Panc1 (cell line): ENCODE measurements at regions not wholly inside any gene's neighbourhood (a gene's known extent, or its start where the extent isn't known, plus 50 kb on each side); places are given as distances from the start of the nearest gene placed in this dataset.

ENCODE experiments used
- ATAC-seq: fragments of 200-7000 bp; cut with Tn5 transposase; 2 replicates; pipeline ENCODE4 v1.9.1; 2020; ENCODE audit warnings: mild to moderate bottlenecking, moderate library complexity
- BruUV-seq: library from RNA; stranded (reverse); fragments of 400-500 nt; replicated peaks from 2 replicates; lab custom pipeline; 2021; lab: Mats Ljungman, UMichigan
- CTCF ChIA-PET: fragments of 300-600 bp; sonication (Branson Sonifier 250); formaldehyde crosslinking; loops from one replicate; lab custom pipeline; 2022; ENCODE audit warnings: antibody characterized with exemption; lab: Charles Lee
- POLR2A ChIA-PET: fragments of 300-600 bp; sonication (Branson Sonifier 250); formaldehyde crosslinking; loops from one replicate; lab custom pipeline; 2022; ENCODE audit warnings: antibody characterized with exemption; lab: Charles Lee
- DNase-seq: peaks from one replicate; pipeline ENCODE4 v3.0.0-alpha.2; 2010; ENCODE audit warnings: low read depth, low spot score
- H3K27ac ChIP-seq: 2 replicates; pipeline ENCODE4 v1.5.1; 2011; ENCODE audit warnings: mild to moderate bottlenecking, low read length, inconsistent platforms
- H3K27me3 ChIP-seq: fragments of 200-500 bp; sonication (Bioruptor generic); 2 replicates; pipeline ENCODE4 v1.6.0; 2014; ENCODE audit warnings: low read length, inconsistent platforms; ENCODE audit not compliant: control insufficient read depth, insufficient read depth
- H3K36me3 ChIP-seq: fragments of 200-500 bp; sonication (Bioruptor generic); 2 replicates; pipeline ENCODE4 v1.5.1; 2014; ENCODE audit warnings: inconsistent platforms, mild to moderate bottlenecking, low read length, moderate library complexity; ENCODE audit not compliant: control insufficient read depth, insufficient read depth
- H3K4me1 ChIP-seq: 2 replicates; pipeline ENCODE4 v1.5.1; 2011; ENCODE audit warnings: inconsistent platforms, mild to moderate bottlenecking, low read length, moderate library complexity; ENCODE audit not compliant: control insufficient read depth, insufficient read depth
- H3K4me3 ChIP-seq, 2 experiments: 2 replicates each; pipeline ENCODE4 v1.5.1; 2011 to 2012; ENCODE audit warnings: low read depth in 2 of 2, low read length in 2 of 2, mild to moderate bottlenecking in 2 of 2, inconsistent platforms in 1 of 2, moderate library complexity in 1 of 2
- H3K9me3 ChIP-seq: fragments of 200-500 bp; sonication (Bioruptor generic); 2 replicates; pipeline ENCODE4 v1.5.1; 2014; ENCODE audit warnings: low read depth, mild to moderate bottlenecking, inconsistent platforms, low read length, moderate library complexity; ENCODE audit not compliant: control insufficient read depth, insufficient read depth
- POLR2AphosphoS5 ChIP-seq: IDR thresholded peaks from 2 replicates; pipeline ENCODE4 v1.6.1; 2012; ENCODE audit warnings: mild to moderate bottlenecking, low read depth, low read length, moderate library complexity
- SIN3A ChIP-seq: IDR thresholded peaks from 2 replicates; pipeline ENCODE4 v1.6.1; 2012; ENCODE audit warnings: low read depth, mild to moderate bottlenecking, low read length, moderate library complexity, borderline replicate concordance; ENCODE audit not compliant: insufficient read depth
- TCF7L2 ChIP-seq: IDR thresholded peaks from 2 replicates; pipeline ENCODE4 v1.6.1; 2011; ENCODE audit warnings: mild to moderate bottlenecking, low read depth, low read length, inconsistent platforms
- in situ Hi-C: cut with HindIII; loops from 2 replicates; pipeline ENCODE4 v1.10.0; 2016; ENCODE audit warnings: low sequenced_read_pairs, low pct_unique_long_range_greater_than_20kb
- intact Hi-C: fragments of 100-400 bp; cut with micrococcal nuclease; formaldehyde crosslinking; loops from one replicate; pipeline ENCODE4 v1.10.0; 2022; ENCODE audit not compliant: unreplicated experiment
- TF ChIP-seq, protein P1 (sequence below), 2 experiments: IDR thresholded peaks; 2 replicates each; pipeline ENCODE4 v1.6.1; 2011 to 2012; ENCODE audit warnings: low read depth in 2 of 2, control low read depth in 1 of 2, low read length in 1 of 2, mild to moderate bottlenecking in 1 of 2, moderate library complexity in 1 of 2; ENCODE audit not compliant: insufficient read depth in 1 of 2
- TF ChIP-seq, protein P2 (sequence below): fragments of 450-650 bp; IDR thresholded peaks from 2 replicates; pipeline ENCODE4 v1.5.1; 2017; ENCODE audit warnings: mild to moderate bottlenecking

DNA sequence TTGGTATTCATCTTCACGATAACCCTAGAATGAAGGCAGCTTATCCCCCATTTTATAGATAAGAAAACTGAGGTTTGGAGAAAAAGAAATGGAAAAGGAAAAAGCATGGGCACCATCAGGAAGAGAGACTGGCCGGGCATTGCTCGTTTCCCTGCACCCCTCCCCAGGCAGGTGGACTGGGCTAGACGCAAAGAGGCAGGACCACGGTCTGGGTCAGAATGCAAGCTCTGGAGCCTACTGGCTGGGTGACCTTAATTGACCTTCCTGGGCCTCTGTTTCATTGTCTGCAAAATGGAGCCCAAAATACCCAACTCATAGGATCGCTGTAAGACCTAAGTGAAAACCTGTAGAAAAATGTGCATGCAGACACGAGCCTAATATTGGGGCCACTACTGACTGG, 135.3 kb upstream of the GLI2 start:
- no TSS peak for BruUV-seq
- DNase-seq (no peak), ATAC-seq (no peak)
- Histone ChIP-seq H3K9me3 (no peaks in the 10 kb centered on the region), H3K27me3 (no peaks in the 10 kb centered on the region), H3K36me3 (no peaks in the 10 kb centered on the region), H3K4me3 (no peak overlapping the region), H3K27ac (no peak overlapping the region), H3K4me1 (no peaks in the 10 kb centered on the region)
- ChIA-PET CTCF (no interaction called here), POLR2A (no interaction called here)
- intact Hi-C loops = no loop called here
- TF ChIP-seq, protein P1, sequence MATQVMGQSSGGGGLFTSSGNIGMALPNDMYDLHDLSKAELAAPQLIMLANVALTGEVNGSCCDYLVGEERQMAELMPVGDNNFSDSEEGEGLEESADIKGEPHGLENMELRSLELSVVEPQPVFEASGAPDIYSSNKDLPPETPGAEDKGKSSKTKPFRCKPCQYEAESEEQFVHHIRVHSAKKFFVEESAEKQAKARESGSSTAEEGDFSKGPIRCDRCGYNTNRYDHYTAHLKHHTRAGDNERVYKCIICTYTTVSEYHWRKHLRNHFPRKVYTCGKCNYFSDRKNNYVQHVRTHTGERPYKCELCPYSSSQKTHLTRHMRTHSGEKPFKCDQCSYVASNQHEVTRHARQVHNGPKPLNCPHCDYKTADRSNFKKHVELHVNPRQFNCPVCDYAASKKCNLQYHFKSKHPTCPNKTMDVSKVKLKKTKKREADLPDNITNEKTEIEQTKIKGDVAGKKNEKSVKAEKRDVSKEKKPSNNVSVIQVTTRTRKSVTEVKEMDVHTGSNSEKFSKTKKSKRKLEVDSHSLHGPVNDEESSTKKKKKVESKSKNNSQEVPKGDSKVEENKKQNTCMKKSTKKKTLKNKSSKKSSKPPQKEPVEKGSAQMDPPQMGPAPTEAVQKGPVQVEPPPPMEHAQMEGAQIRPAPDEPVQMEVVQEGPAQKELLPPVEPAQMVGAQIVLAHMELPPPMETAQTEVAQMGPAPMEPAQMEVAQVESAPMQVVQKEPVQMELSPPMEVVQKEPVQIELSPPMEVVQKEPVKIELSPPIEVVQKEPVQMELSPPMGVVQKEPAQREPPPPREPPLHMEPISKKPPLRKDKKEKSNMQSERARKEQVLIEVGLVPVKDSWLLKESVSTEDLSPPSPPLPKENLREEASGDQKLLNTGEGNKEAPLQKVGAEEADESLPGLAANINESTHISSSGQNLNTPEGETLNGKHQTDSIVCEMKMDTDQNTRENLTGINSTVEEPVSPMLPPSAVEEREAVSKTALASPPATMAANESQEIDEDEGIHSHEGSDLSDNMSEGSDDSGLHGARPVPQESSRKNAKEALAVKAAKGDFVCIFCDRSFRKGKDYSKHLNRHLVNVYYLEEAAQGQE (IDR thresholded peaks at IDR 0.05; ENCODE audit: insufficient read depth in 1 of 2, low read depth in 2 of 2, low read length in 1 of 2) = no peak
- no peak for TF ChIP-seq TCF7L2
- TF ChIP-seq POLR2AphosphoS5 = no peak
- TF ChIP-seq SIN3A = no peak
- TF ChIP-seq, protein P2, sequence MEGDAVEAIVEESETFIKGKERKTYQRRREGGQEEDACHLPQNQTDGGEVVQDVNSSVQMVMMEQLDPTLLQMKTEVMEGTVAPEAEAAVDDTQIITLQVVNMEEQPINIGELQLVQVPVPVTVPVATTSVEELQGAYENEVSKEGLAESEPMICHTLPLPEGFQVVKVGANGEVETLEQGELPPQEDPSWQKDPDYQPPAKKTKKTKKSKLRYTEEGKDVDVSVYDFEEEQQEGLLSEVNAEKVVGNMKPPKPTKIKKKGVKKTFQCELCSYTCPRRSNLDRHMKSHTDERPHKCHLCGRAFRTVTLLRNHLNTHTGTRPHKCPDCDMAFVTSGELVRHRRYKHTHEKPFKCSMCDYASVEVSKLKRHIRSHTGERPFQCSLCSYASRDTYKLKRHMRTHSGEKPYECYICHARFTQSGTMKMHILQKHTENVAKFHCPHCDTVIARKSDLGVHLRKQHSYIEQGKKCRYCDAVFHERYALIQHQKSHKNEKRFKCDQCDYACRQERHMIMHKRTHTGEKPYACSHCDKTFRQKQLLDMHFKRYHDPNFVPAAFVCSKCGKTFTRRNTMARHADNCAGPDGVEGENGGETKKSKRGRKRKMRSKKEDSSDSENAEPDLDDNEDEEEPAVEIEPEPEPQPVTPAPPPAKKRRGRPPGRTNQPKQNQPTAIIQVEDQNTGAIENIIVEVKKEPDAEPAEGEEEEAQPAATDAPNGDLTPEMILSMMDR = no peak
- in situ Hi-C loops = no loop called here

DNA sequence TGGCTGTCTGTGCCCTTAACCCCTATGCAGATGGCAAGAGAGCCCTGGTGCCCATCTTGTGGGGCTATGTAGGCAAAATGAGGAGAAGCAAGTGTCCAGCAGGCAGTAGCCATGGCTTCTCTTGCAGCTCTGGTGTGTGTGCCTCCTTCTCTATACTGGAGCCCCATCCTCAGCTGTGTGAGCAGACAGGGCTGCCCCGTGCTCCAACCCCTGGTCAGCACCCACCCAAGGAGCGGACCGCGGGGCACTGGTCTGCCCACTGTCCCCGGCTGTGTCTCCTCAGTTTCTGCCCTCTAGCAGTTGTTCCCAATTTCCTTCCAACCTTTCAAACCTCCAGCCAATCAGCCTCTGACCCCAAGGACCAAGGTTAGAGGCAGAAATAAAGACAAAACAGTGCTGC, 134.9 kb upstream of the GLI2 start:
- H3K4me1 ChIP-seq = no peaks in the 10 kb centered on the region
- no peaks in the 10 kb centered on the region for H3K27me3 ChIP-seq
- in situ Hi-C loops (no loop called here), intact Hi-C loops (no loop called here)
- H3K9me3 ChIP-seq = no peaks in the 10 kb centered on the region
- POLR2A ChIA-PET = no interaction called here
- ATAC-seq = no peak
- no peak overlapping the region for H3K27ac ChIP-seq
- H3K4me3 ChIP-seq = no peak overlapping the region
- no TSS peak for BruUV-seq
- CTCF ChIA-PET = no interaction called here
- DNase-seq = no peak
- TF ChIP-seq, protein P1 (IDR thresholded peaks at IDR 0.05; ENCODE audit: insufficient read depth in 1 of 2, low read depth in 2 of 2, low read length in 1 of 2) = no peak
- no peak for TF ChIP-seq POLR2AphosphoS5
- no peak for TF ChIP-seq TCF7L2
- no peak for TF ChIP-seq SIN3A
- TF ChIP-seq, protein P2 = no peak
- H3K36me3 ChIP-seq = no peaks in the 10 kb centered on the region
